ENCODE measurements at regions not wholly inside any gene's neighbourhood (a gene's known extent, or its start where the extent isn't known, plus 50 kb on each side); places are given as distances from the start of the nearest gene placed in this dataset.

DNA sequence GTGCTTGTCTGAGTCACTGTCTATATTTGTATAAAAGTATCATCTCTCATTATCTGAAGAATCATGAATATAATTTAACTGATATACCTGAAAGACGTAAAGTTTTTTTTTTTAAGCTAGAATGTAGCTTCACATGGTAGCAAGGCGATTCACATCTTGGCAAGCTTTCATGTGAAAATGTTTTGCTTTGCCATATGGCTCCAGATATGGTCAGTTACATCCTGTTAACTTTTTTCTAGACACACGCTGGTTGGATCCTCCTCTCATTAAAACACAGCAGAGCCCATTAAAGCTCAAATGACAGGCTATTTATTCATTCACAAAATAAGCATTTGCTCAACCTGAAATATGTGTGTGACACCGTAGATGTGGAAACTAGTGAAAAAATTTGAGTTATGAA lies 412.8 kb downstream of the KIF2B start:
- Histone ChIP-seq H2AFZ (ENCODE audit: low read length) (no peak overlapping the region), H3K27me3 (ENCODE audit: insufficient read depth, low read length) (no peaks in the 10 kb centered on the region), H3K4me2 (ENCODE audit: insufficient read depth, low read length) (no peak overlapping the region), H3K27ac (ENCODE audit: low read depth, low read length) (no peak overlapping the region), H4K20me1 (ENCODE audit: insufficient read depth, low read length) (no peaks in the 10 kb centered on the region), H3K4me3 (ENCODE audit: insufficient read depth, low read length) (no peak overlapping the region), H3K79me2 (ENCODE audit: insufficient read depth, low read length) (no peaks in the 10 kb centered on the region), H3K4me1 (ENCODE audit: insufficient read depth, low read length) (no peaks in the 10 kb centered on the region), H3K9me3 (ENCODE audit: low read depth, low read length) (peaks cover 2% of the 10 kb centered on the region), H3K36me3 (ENCODE audit: insufficient read depth, low read length) (no peaks in the 10 kb centered on the region)
- TF ChIP-seq, protein P1, sequence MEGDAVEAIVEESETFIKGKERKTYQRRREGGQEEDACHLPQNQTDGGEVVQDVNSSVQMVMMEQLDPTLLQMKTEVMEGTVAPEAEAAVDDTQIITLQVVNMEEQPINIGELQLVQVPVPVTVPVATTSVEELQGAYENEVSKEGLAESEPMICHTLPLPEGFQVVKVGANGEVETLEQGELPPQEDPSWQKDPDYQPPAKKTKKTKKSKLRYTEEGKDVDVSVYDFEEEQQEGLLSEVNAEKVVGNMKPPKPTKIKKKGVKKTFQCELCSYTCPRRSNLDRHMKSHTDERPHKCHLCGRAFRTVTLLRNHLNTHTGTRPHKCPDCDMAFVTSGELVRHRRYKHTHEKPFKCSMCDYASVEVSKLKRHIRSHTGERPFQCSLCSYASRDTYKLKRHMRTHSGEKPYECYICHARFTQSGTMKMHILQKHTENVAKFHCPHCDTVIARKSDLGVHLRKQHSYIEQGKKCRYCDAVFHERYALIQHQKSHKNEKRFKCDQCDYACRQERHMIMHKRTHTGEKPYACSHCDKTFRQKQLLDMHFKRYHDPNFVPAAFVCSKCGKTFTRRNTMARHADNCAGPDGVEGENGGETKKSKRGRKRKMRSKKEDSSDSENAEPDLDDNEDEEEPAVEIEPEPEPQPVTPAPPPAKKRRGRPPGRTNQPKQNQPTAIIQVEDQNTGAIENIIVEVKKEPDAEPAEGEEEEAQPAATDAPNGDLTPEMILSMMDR (IDR thresholded peaks at IDR 0.05; ENCODE audit: extremely low read depth, low read depth, low read length): no peak
- DNase-seq (ENCODE audit: insufficient read length, low spot score, missing footprints): no peak

DNA sequence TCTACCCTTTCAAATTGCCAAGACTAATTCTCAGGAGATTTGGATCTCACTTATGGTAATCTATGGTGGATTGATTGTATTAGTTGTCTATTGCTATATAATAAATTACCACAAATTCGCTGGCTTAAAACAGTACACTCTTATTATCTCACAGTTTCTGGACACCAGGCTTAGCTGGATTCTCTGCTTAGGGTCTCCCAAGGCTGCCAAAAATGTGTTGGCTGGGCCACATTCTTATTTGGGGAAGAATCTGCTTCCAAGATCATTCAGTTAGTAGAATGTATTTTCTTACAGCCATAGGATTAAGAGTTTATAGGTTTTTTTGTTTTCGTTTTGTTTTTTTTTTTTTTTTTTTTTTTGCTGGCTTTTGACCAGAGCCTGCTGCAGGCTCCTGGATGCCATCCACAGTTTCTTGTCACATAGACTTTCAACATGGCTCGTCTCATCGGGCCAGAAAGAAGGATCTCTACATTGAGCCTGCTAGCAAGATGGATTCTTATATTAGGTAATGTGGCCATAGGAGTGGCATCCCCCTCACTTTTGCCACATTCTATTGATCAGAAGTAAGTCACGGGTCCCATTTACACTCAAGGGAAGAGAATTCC lies 415.3 kb downstream of the KIF2B start:
- no peak overlapping the region for H3K4me2 ChIP-seq (ENCODE audit: insufficient read depth, low read length)
- no peaks in the 10 kb centered on the region for H3K4me1 ChIP-seq (ENCODE audit: insufficient read depth, low read length)
- no peak overlapping the region for H2AFZ ChIP-seq (ENCODE audit: low read length)
- no peaks in the 10 kb centered on the region for H3K27me3 ChIP-seq (ENCODE audit: insufficient read depth, low read length)
- H3K9me3 ChIP-seq (ENCODE audit: low read depth, low read length): peaks cover 2% of the 10 kb centered on the region
- no peaks in the 10 kb centered on the region for H3K36me3 ChIP-seq (ENCODE audit: insufficient read depth, low read length)
- DNase-seq (ENCODE audit: insufficient read length, low spot score, missing footprints): no peak
- H3K79me2 ChIP-seq (ENCODE audit: insufficient read depth, low read length): no peaks in the 10 kb centered on the region
- no peak overlapping the region for H3K4me3 ChIP-seq (ENCODE audit: insufficient read depth, low read length)
- no peak overlapping the region for H3K27ac ChIP-seq (ENCODE audit: low read depth, low read length)
- TF ChIP-seq, protein P1 (IDR thresholded peaks at IDR 0.05; ENCODE audit: extremely low read depth, low read depth, low read length): no peak
- no peaks in the 10 kb centered on the region for H4K20me1 ChIP-seq (ENCODE audit: insufficient read depth, low read length)

DNA sequence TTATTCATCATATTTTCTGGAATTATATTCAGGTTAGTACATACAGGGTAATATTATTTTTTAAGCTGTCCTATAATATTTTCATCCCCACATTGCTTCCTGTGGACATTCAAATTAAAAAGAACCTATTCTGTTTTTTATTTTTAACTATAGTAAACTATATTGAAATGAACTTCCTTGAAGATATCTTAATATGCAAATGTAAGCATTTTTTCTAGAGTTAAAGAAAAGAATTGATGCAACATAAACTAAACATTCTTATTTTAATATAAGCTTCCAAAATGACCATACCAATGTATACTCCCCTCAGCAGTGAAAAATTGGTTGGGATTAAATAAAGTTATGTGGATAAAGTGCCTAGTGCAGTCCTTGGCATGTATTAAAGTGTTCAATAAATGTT lies 416.6 kb downstream of the KIF2B start:
- DNase-seq (ENCODE audit: insufficient read length, low spot score, missing footprints): no peak
- H4K20me1 ChIP-seq (ENCODE audit: insufficient read depth, low read length): no peaks in the 10 kb centered on the region
- H3K4me2 ChIP-seq (ENCODE audit: insufficient read depth, low read length): no peak overlapping the region
- H3K79me2 ChIP-seq (ENCODE audit: insufficient read depth, low read length): no peaks in the 10 kb centered on the region
- H3K36me3 ChIP-seq (ENCODE audit: insufficient read depth, low read length): no peaks in the 10 kb centered on the region
- H3K4me3 ChIP-seq (ENCODE audit: insufficient read depth, low read length): no peak overlapping the region
- no peak overlapping the region for H2AFZ ChIP-seq (ENCODE audit: low read length)
- H3K27ac ChIP-seq (ENCODE audit: low read depth, low read length): no peak overlapping the region
- TF ChIP-seq, protein P1 (IDR thresholded peaks at IDR 0.05; ENCODE audit: extremely low read depth, low read depth, low read length): no peak
- H3K27me3 ChIP-seq (ENCODE audit: insufficient read depth, low read length): no peaks in the 10 kb centered on the region
- peaks cover 2% of the 10 kb centered on the region for H3K9me3 ChIP-seq (ENCODE audit: low read depth, low read length)
- H3K4me1 ChIP-seq (ENCODE audit: insufficient read depth, low read length): no peaks in the 10 kb centered on the region

DNA sequence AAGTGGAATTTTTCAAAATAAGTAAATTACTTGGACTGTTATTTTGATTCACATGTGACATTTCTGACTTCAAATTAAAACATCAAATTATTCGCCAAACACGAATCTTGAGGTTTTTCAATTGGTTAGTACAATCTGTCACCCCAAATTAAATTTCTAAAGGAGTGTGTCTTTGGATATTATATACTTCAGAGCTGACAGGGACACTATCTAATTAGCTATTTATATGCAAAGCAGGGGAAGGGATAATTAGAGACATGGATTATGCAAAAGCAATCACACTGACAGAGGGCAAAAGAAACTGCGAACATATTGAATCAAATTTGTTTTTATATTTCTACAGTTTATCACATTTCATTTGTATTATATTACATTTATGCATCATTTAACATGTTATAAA lies 433.0 kb downstream of the KIF2B start:
- no peak for DNase-seq (ENCODE audit: insufficient read length, low spot score, missing footprints)
- H3K36me3 ChIP-seq (ENCODE audit: insufficient read depth, low read length): no peaks in the 10 kb centered on the region
- no peaks in the 10 kb centered on the region for H3K27me3 ChIP-seq (ENCODE audit: insufficient read depth, low read length)
- H3K4me2 ChIP-seq (ENCODE audit: insufficient read depth, low read length): no peak overlapping the region
- no peak overlapping the region for H2AFZ ChIP-seq (ENCODE audit: low read length)
- H3K4me1 ChIP-seq (ENCODE audit: insufficient read depth, low read length): no peaks in the 10 kb centered on the region
- H3K4me3 ChIP-seq (ENCODE audit: insufficient read depth, low read length): no peak overlapping the region
- H3K9me3 ChIP-seq (ENCODE audit: low read depth, low read length): peaks cover 3% of the 10 kb centered on the region
- no peaks in the 10 kb centered on the region for H4K20me1 ChIP-seq (ENCODE audit: insufficient read depth, low read length)
- TF ChIP-seq, protein P1 (IDR thresholded peaks at IDR 0.05; ENCODE audit: extremely low read depth, low read depth, low read length): no peak
- H3K79me2 ChIP-seq (ENCODE audit: insufficient read depth, low read length): no peaks in the 10 kb centered on the region
- H3K27ac ChIP-seq (ENCODE audit: low read depth, low read length): no peak overlapping the region

Measured in osteoblast (primary cell).